A673 (cell line): ENCODE measurements at regions not wholly inside any gene's neighbourhood (a gene's known extent, or its start where the extent isn't known, plus 50 kb on each side); places are given as distances from the start of the nearest gene placed in this dataset.

ENCODE experiments used
- EZH2 ChIP-seq: fragments of 200-600 bp; sonication (generic); IDR thresholded peaks from 2 replicates; pipeline ENCODE4 v1.6.1; 2017; ENCODE audit warnings: borderline replicate concordance, low read depth, mild to moderate bottlenecking, mixed read lengths, antibody characterized with exemption, low read length; ENCODE audit not compliant: poor library complexity, severe bottlenecking
- TF ChIP-seq, protein P1 (sequence below): fragments of 300-800, 200-600 bp; sonication (generic); conservative IDR thresholded peaks from 2 replicates; pipeline ENCODE4 v1.5.1; 2017; ENCODE audit warnings: low read depth, mild to moderate bottlenecking, antibody characterized with exemption, low read length, moderate library complexity, mixed read lengths

DNA sequence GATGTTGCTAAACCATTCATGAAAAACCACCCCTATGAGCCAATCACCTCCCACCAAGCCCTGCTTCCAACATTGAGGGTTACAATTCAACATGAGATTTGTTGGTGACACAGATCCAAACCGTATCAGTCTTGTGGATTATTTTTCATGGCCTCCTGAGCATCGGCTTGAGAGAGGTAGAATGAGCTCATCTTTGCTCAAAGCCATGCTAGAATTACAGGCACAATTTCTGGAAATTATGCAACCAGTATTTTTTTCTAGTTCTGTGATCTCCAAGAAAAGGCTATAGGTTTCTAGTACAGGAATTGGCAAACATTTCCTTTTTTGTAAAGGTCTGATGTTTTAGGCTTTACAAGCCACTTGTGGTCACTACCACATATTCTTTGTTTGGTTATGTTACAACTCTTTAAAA is 219.4 kb downstream of the DUSP10 start:
- TF ChIP-seq, protein P1, sequence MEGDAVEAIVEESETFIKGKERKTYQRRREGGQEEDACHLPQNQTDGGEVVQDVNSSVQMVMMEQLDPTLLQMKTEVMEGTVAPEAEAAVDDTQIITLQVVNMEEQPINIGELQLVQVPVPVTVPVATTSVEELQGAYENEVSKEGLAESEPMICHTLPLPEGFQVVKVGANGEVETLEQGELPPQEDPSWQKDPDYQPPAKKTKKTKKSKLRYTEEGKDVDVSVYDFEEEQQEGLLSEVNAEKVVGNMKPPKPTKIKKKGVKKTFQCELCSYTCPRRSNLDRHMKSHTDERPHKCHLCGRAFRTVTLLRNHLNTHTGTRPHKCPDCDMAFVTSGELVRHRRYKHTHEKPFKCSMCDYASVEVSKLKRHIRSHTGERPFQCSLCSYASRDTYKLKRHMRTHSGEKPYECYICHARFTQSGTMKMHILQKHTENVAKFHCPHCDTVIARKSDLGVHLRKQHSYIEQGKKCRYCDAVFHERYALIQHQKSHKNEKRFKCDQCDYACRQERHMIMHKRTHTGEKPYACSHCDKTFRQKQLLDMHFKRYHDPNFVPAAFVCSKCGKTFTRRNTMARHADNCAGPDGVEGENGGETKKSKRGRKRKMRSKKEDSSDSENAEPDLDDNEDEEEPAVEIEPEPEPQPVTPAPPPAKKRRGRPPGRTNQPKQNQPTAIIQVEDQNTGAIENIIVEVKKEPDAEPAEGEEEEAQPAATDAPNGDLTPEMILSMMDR, result no peak
- no peak for TF ChIP-seq EZH2
